ENCODE measurements at regions not wholly inside any gene's neighbourhood (a gene's known extent, or its start where the extent isn't known, plus 50 kb on each side); places are given as distances from the start of the nearest gene placed in this dataset.

GRCh38 chr9:119662329-119662728 is 293.1 kb upstream of the BRINP1 start:
- ATAC-seq (no peak), DNase-seq (no peak)
- H3K27ac ChIP-seq: no peak overlapping the region
- no peak for TF ChIP-seq CTCF (IDR thresholded peaks at IDR 0.05)
- no peaks in the 10 kb centered on the region for H3K4me1 ChIP-seq
- no peaks in the 10 kb centered on the region for H3K36me3 ChIP-seq
- H3K4me3 ChIP-seq: no peak overlapping the region
- no peaks in the 10 kb centered on the region for H3K27me3 ChIP-seq (ENCODE audit: low read depth)
- intact Hi-C loops (cut with DNase I): no loop called here
- H3K9me3 ChIP-seq: no peaks in the 10 kb centered on the region

- Histone ChIP-seq H3K27me3 (ENCODE audit: low read depth) (no peaks in the 10 kb centered on the region), H3K36me3 (no peaks in the 10 kb centered on the region), H3K4me3 (no peak overlapping the region), H3K4me1 (no peaks in the 10 kb centered on the region), H3K27ac (no peak overlapping the region), H3K9me3 (no peaks in the 10 kb centered on the region)
- no peak for DNase-seq
- no peak for TF ChIP-seq CTCF (IDR thresholded peaks at IDR 0.05)
- ATAC-seq: no peak
- intact Hi-C loops (cut with DNase I): no loop called here
These were observed 283.7 kb upstream of the BRINP1 start for GRCh38 chr9:119652931-119653330.

DNA sequence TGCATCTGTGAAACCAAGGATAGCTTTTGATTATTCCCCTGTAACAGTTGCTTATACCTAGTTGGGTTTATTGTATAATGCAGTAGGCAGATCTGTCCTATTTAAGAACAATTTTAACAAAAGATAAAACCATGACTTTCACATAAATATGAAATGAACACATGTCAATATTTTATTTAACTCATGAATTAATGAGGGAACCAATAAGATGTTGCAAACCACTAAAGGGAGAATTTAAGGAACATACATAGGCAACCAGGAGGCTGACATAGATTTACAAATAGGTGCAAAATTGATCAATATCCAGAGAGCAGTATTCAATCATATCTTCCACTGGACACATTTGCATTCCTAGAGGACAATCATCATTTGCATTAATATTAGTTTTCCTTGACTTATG is 280.0 kb upstream of the BRINP1 start:
- H3K36me3 ChIP-seq: no peaks in the 10 kb centered on the region
- intact Hi-C loops (cut with DNase I): no loop called here

DNA sequence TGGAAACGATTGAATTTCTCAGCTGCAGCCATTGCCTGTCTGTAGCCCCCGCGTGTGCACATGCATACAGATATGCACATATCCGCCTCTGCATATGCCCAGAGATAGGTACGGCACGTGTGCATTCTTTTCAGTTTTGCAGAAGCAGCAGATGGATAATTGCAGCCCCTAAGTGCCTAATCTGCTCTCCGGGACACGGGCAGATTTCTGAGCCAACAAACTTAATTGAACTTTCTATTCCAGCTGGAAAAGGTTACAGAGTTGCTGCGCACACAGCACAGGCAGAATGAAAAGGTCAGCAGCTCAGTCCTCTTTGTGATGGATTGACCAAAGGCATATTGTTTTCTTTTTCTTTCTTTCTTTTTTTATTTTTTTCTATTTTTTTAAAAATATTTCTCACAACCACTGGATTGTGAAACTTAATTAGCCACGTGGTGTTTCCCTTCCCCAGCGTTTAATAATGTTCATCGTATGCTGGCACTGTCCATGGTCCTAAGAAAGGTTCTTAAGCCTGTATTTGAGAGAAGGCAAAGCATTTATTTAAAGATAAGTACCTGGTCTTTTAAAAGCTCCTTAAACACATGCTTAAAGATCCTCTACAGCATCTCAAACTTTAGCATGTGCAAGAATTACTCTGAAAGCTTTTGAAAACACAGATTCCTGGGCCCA is 270.2 kb upstream of the BRINP1 start:
- Histone ChIP-seq H3K4me1 (no peaks in the 10 kb centered on the region), H3K4me3 (no peak overlapping the region), H3K36me3 (no peaks in the 10 kb centered on the region), H3K9me3 (no peaks in the 10 kb centered on the region), H3K27ac (no peak overlapping the region), H3K27me3 (ENCODE audit: low read depth) (no peaks in the 10 kb centered on the region)
- no peak for DNase-seq
- no peak for TF ChIP-seq CTCF (IDR thresholded peaks at IDR 0.05)
- no peak for ATAC-seq
- intact Hi-C loops (cut with DNase I): no loop called here

More for the DNA sequence above, 280.0 kb upstream of the BRINP1 start:
- DNase-seq (no peak), ATAC-seq (no peak)
- no peak for TF ChIP-seq CTCF (IDR thresholded peaks at IDR 0.05)
- Histone ChIP-seq H3K9me3 (no peaks in the 10 kb centered on the region), H3K27me3 (ENCODE audit: low read depth) (no peaks in the 10 kb centered on the region), H3K4me3 (no peak overlapping the region), H3K4me1 (no peaks in the 10 kb centered on the region), H3K27ac (no peak overlapping the region)

- Histone ChIP-seq H3K36me3 (no peaks in the 10 kb centered on the region), H3K27ac (no peak overlapping the region), H3K9me3 (no peaks in the 10 kb centered on the region), H3K4me1 (no peaks in the 10 kb centered on the region), H3K27me3 (ENCODE audit: low read depth) (no peaks in the 10 kb centered on the region), H3K4me3 (no peak overlapping the region)
- TF ChIP-seq CTCF (IDR thresholded peaks at IDR 0.05): no peak
- DNase-seq: no peak
- no peak for ATAC-seq
- intact Hi-C loops (cut with DNase I): no loop called here
These were observed 264.8 kb upstream of the BRINP1 start for GRCh38 chr9:119634006-119634405.
